Breast epithelium (tissue), 3 donors: ENCODE measurements at regions not wholly inside any gene's neighbourhood (a gene's known extent, or its start where the extent isn't known, plus 50 kb on each side); places are given as distances from the start of the nearest gene placed in this dataset.

Experiments
- POLR2AphosphoS5 ChIP-seq, 3 donors: sonication (generic); formaldehyde crosslinking; IDR thresholded peaks; one replicate each; pipeline ENCODE4 v1.6.1; 2017; ENCODE audit warnings: antibody characterized with exemption in 3 of 3
- TF ChIP-seq, protein P1 (sequence below), 3 donors: fragments of 450-650 bp; IDR thresholded peaks; one replicate each; pipeline ENCODE4 v1.5.1; 2016 to 2017; ENCODE audit warnings: antibody characterized with exemption in 3 of 3, mild to moderate bottlenecking in 3 of 3, moderate library complexity in 3 of 3

GRCh38 chr10:60517805-60518204 is 128.1 kb upstream of the ANK3 start:
- TF ChIP-seq, protein P1, sequence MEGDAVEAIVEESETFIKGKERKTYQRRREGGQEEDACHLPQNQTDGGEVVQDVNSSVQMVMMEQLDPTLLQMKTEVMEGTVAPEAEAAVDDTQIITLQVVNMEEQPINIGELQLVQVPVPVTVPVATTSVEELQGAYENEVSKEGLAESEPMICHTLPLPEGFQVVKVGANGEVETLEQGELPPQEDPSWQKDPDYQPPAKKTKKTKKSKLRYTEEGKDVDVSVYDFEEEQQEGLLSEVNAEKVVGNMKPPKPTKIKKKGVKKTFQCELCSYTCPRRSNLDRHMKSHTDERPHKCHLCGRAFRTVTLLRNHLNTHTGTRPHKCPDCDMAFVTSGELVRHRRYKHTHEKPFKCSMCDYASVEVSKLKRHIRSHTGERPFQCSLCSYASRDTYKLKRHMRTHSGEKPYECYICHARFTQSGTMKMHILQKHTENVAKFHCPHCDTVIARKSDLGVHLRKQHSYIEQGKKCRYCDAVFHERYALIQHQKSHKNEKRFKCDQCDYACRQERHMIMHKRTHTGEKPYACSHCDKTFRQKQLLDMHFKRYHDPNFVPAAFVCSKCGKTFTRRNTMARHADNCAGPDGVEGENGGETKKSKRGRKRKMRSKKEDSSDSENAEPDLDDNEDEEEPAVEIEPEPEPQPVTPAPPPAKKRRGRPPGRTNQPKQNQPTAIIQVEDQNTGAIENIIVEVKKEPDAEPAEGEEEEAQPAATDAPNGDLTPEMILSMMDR (IDR thresholded peaks at IDR 0.05) = no peak
- no peak for TF ChIP-seq POLR2AphosphoS5 (IDR thresholded peaks at IDR 0.05)
